SU-DHL-6 (cell line): ENCODE measurements at regions not wholly inside any gene's neighbourhood (a gene's known extent, or its start where the extent isn't known, plus 50 kb on each side); places are given as distances from the start of the nearest gene placed in this dataset.

Experiments used
- CTCF ChIP-seq: fragments of 200-600 bp; sonication (generic); IDR thresholded peaks from one replicate; pipeline ENCODE4 v1.5.1; 2017; ENCODE audit warnings: antibody characterized with exemption, mild to moderate bottlenecking, low read length, moderate library complexity; ENCODE audit not compliant: insufficient read depth, poor library complexity, severe bottlenecking
- EZH2phosphoT487 ChIP-seq: fragments of 200-600 bp; sonication (generic), shearing (Covaris generic); conservative IDR thresholded peaks from 2 replicates; pipeline ENCODE4 v1.6.1; 2018; ENCODE audit warnings: mild to moderate bottlenecking, antibody characterized with exemption, low read length, moderate library complexity, mixed read lengths

DNA sequence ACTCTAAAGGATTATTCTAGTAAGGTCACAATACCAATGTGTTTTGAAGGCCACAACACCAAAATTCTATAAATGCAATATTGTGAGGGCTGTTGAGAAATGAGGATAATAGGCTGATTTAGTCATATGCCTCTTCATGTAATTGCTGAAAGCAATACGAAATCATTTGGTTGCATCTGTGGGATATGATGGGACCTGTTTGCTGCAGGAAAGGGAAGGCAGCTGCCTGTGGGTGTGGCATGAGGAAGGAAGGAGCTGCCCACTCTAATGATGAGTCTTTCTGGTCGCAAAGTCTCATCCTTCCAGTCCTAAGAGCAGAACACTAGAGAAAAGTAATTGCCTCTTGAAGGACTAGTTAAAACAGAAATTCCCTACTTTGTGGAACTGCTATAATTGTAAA lies 245.3 kb upstream of the ZPLD1 start:
- no peak for TF ChIP-seq CTCF
- no peak for TF ChIP-seq EZH2phosphoT487
